ENCODE measurements at regions not wholly inside any gene's neighbourhood (a gene's known extent, or its start where the extent isn't known, plus 50 kb on each side); places are given as distances from the start of the nearest gene placed in this dataset.

DNA sequence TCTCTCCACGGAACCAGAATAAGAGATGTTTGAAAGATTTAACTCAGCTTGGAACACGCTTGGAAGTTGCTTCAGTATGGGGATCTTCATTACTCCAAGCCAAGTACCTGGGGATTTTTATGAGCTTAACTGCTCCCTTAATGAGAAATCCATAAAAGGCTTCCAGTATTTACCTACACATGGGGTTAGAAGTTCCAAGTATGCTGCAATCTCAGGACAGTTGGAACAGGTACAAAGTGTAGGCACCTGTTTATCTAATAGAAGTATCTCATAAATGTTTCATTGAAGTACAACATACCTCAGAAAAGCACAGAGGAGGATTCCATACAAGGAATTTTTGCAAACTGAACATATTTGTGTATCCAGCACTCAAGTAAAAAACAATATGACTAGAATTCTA lies 161.6 kb upstream of the PIRT start:
- Histone ChIP-seq H3K9me3 (peaks cover 0 to 3% (median 0%) of the 10 kb centered on the region in 8 donors), H3K4me1 (no peaks in the 10 kb centered on the region), H3K36me3 (no peaks in the 10 kb centered on the region), H3K27ac (no peak overlapping the region), H3K27me3 (replicated peaks in 1 of 7) (peaks cover 0 to 39% (median 0%) of the 10 kb centered on the region in 7 donors), H3K4me3 (no peak overlapping the region)
- intact Hi-C loops (cut with DNase I; ENCODE audit: low total_unique reads) = no loop called here
- no peak for DNase-seq
- WGBS, 5 donors = 52 to 92% (median 80%) methylated on average over 2 of the region's 2 CpGs
- TF ChIP-seq, protein P1, sequence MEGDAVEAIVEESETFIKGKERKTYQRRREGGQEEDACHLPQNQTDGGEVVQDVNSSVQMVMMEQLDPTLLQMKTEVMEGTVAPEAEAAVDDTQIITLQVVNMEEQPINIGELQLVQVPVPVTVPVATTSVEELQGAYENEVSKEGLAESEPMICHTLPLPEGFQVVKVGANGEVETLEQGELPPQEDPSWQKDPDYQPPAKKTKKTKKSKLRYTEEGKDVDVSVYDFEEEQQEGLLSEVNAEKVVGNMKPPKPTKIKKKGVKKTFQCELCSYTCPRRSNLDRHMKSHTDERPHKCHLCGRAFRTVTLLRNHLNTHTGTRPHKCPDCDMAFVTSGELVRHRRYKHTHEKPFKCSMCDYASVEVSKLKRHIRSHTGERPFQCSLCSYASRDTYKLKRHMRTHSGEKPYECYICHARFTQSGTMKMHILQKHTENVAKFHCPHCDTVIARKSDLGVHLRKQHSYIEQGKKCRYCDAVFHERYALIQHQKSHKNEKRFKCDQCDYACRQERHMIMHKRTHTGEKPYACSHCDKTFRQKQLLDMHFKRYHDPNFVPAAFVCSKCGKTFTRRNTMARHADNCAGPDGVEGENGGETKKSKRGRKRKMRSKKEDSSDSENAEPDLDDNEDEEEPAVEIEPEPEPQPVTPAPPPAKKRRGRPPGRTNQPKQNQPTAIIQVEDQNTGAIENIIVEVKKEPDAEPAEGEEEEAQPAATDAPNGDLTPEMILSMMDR (IDR thresholded peaks at IDR 0.05 in 8 of 11, conservative IDR thresholded peaks at IDR 0.05 in 3 of 11) = no peak
- TF ChIP-seq POLR2A (IDR thresholded peaks at IDR 0.05) = no peak
- TF ChIP-seq POLR2AphosphoS5 (IDR thresholded peaks at IDR 0.05) = no peak

DNA sequence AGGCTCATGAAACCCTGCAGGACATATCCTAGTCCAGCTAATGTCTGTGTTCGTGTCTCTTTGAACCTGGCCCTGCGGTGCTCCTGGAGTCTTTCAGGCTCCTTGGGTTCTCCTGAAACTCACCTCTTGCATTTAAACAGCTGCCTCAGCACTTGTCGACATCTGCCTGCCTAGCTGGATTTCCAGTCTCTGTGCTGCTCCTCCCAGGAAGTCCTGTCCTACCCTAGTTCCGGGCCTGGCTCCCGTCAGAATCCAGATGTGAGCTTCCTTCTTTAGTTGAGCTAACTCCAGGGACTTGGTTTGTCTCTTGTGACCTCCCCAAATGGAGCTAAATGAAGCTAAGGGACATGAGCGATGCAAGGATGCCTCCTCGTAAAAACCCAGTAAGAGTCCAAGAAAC lies 155.2 kb upstream of the PIRT start:
- intact Hi-C loops (cut with DNase I; ENCODE audit: low total_unique reads) = no loop called here
- no peak for DNase-seq
- H3K27ac ChIP-seq = no peak overlapping the region

DNA sequence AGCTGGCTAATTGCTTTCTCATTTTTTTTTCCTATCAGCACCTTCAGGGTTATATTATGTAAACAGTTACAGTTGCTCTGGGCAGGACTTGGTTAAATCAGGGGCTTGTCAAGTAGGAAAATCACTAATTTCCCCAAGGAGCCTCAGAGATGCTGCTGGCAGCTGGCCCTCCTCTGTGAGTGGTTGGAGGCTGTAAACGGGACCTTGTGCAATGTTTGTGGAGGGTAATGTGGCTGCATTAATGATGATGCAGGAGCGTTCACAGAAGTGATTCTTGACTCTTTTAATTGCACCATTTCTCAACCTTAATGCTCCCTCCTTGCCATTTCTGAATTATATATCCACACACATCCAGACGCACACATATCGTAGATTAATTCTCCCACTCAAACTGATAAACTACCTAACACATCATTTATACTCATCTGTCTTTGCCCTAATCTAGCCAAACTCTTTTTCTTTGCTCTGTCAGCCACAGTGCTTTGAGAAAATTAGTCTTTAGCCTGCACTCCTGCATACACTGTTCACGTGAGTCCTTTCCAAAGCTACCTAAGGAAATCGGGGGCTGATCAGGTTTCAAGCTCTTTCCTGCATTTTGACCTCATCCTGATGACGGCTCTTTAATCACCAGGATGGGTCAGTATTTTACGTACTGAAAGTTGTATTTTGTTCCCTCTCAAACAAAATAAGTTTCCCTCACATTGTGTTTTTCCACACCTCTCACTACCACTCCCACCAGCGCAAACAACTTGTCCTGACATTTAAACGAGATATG lies 154.4 kb upstream of the PIRT start:
- 40 to 45% (median 41%) methylated on average over 10 of the region's 10 CpGs for WGBS, 5 donors
- TF ChIP-seq POLR2AphosphoS5 (IDR thresholded peaks at IDR 0.05) (no peak), POLR2A (IDR thresholded peaks at IDR 0.05) (no peak)
- TF ChIP-seq, protein P1 (IDR thresholded peaks at IDR 0.05 in 8 of 11, conservative IDR thresholded peaks at IDR 0.05 in 3 of 11) = no peak
- no peaks in the 10 kb centered on the region for H3K4me1 ChIP-seq
- DNase-seq = no peak
- peaks cover 0 to 54% (median 0%) of the 10 kb centered on the region in 7 donors for H3K27me3 ChIP-seq (replicated peaks in 1 of 7)
- H3K36me3 ChIP-seq = no peaks in the 10 kb centered on the region
- peaks cover 0 to 3% (median 0%) of the 10 kb centered on the region in 8 donors for H3K9me3 ChIP-seq
- H3K4me3 ChIP-seq = no peak overlapping the region
- intact Hi-C loops (cut with DNase I; ENCODE audit: low total_unique reads) = no loop called here
- H3K27ac ChIP-seq = no peak overlapping the region

More for the DNA sequence above, 155.2 kb upstream of the PIRT start:
- Histone ChIP-seq H3K4me3 (no peak overlapping the region), H3K27me3 (replicated peaks in 1 of 7) (peaks cover 0 to 54% (median 0%) of the 10 kb centered on the region in 7 donors), H3K9me3 (peaks cover 0 to 3% (median 0%) of the 10 kb centered on the region in 8 donors), H3K36me3 (no peaks in the 10 kb centered on the region), H3K4me1 (no peaks in the 10 kb centered on the region)
- WGBS, 5 donors = 54 to 60% (median 56%) methylated on average over 6 to 7 of the region's 7 CpGs
- TF ChIP-seq POLR2A (IDR thresholded peaks at IDR 0.05) = no peak
- TF ChIP-seq POLR2AphosphoS5 (IDR thresholded peaks at IDR 0.05) = no peak
- TF ChIP-seq, protein P1 (IDR thresholded peaks at IDR 0.05 in 8 of 11, conservative IDR thresholded peaks at IDR 0.05 in 3 of 11) = no peak

DNA sequence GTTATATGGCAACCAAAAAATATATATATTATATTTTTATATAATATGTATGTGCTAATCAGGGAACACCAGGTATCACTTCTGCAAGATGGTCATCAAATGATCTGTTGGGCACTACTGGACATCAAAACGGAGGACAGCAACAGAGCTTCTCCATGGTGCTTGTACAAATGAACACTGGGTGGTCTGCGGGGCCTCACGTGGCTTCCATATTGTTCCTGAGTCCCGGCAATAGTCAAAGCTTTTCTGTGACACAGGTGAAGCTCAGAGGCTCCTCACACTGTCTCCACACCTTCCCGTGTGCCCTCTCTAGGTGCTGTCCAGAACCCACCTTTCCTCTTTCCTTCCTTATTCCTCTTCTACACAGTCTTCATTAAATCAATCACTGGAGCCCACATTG lies 149.9 kb upstream of the PIRT start:
- DNase-seq = no peak
- TF ChIP-seq, protein P1 (IDR thresholded peaks at IDR 0.05 in 8 of 11, conservative IDR thresholded peaks at IDR 0.05 in 3 of 11) = no peak
- TF ChIP-seq POLR2AphosphoS5 (IDR thresholded peaks at IDR 0.05) = no peak
- TF ChIP-seq POLR2A (IDR thresholded peaks at IDR 0.05) = no peak
- intact Hi-C loops (cut with DNase I; ENCODE audit: low total_unique reads) = no loop called here
- Histone ChIP-seq H3K4me1 (no peaks in the 10 kb centered on the region), H3K27ac (no peak overlapping the region), H3K27me3 (replicated peaks in 1 of 7) (peaks cover 0 to 13% (median 0%) of the 10 kb centered on the region in 7 donors), H3K36me3 (no peaks in the 10 kb centered on the region), H3K9me3 (peaks cover 0 to 12% (median 0%) of the 10 kb centered on the region in 8 donors), H3K4me3 (no peak overlapping the region)
- WGBS, 5 donors = 70 to 84% (median 78%) methylated on average over 5 of the region's 5 CpGs

All from spleen (tissue), 11 donors.